SJCRH30 (cell line): ENCODE measurements at regions not wholly inside any gene's neighbourhood (a gene's known extent, or its start where the extent isn't known, plus 50 kb on each side); places are given as distances from the start of the nearest gene placed in this dataset.
A peak's percentile ranks its signal among the peaks of the same experiment; 100 is the strongest.

Experiments used
- DNase-seq, 2 experiments: peaks; one replicate each; pipeline ENCODE4 v3.0.0-alpha.2; 2015 to 2020
- H3K27ac ChIP-seq: fragments of 250-450 bp; sonication (Bioruptor Pico); 2 replicates; pipeline ENCODE4 v1.5.1; 2020; ENCODE audit warnings: mild to moderate bottlenecking, moderate library complexity
- H3K27me3 ChIP-seq: fragments of 250-450 bp; sonication (Bioruptor Pico); 2 replicates; pipeline ENCODE4 v1.5.1; 2020; ENCODE audit warnings: mild to moderate bottlenecking, moderate library complexity
- H3K36me3 ChIP-seq: fragments of 250-450 bp; sonication (Bioruptor Pico); 2 replicates; pipeline ENCODE4 v1.5.1; 2020; ENCODE audit warnings: mild to moderate bottlenecking, moderate library complexity
- H3K4me1 ChIP-seq: fragments of 250-450 bp; sonication (Bioruptor Pico); 2 replicates; pipeline ENCODE4 v1.5.1; 2020; ENCODE audit warnings: mild to moderate bottlenecking, moderate library complexity
- H3K4me3 ChIP-seq: fragments of 250-450 bp; sonication (Bioruptor Pico); 2 replicates; pipeline ENCODE4 v1.5.1; 2020; ENCODE audit warnings: mild to moderate bottlenecking, moderate library complexity
- H3K9me3 ChIP-seq: fragments of 250-450 bp; sonication (Bioruptor Pico); replicated peaks from 2 replicates; pipeline ENCODE4 v1.5.1; 2020; ENCODE audit warnings: mild to moderate bottlenecking, moderate library complexity

GRCh38 chr18:22559414-22560274, 141.9 kb upstream of the CTAGE1 start:
- H3K27me3 ChIP-seq = no peaks in the 10 kb centered on the region
- no peaks in the 10 kb centered on the region for H3K4me1 ChIP-seq
- peak overlapping the region; percentile 63 for H3K4me3 ChIP-seq
- DNase-seq = peak; percentile 53 to 58
- no peaks in the 10 kb centered on the region for H3K36me3 ChIP-seq
- H3K9me3 ChIP-seq = no peaks in the 10 kb centered on the region
- peak overlapping the region; percentile 54; the same call in 1 of the 2 replicates for H3K27ac ChIP-seq

- Histone ChIP-seq H3K36me3 (no peaks in the 10 kb centered on the region), H3K27ac (no peak overlapping the region), H3K9me3 (no peaks in the 10 kb centered on the region), H3K27me3 (no peaks in the 10 kb centered on the region), H3K4me1 (no peaks in the 10 kb centered on the region), H3K4me3 (peak overlapping the region; percentile 63)
- no peak for DNase-seq
Measured at GRCh38 chr18:22560275-22560610, 142.5 kb upstream of the CTAGE1 start.

GRCh38 chr18:22560797-22561196, 143.1 kb upstream of the CTAGE1 start:
- Histone ChIP-seq H3K27ac (no peak overlapping the region), H3K27me3 (no peaks in the 10 kb centered on the region), H3K36me3 (no peaks in the 10 kb centered on the region), H3K4me3 (no peak overlapping the region), H3K9me3 (no peaks in the 10 kb centered on the region), H3K4me1 (no peaks in the 10 kb centered on the region)
- no peak for DNase-seq

- H3K4me1 ChIP-seq = no peaks in the 10 kb centered on the region
- no peaks in the 10 kb centered on the region for H3K9me3 ChIP-seq
- H3K27ac ChIP-seq = no peak overlapping the region
- no peaks in the 10 kb centered on the region for H3K36me3 ChIP-seq
- DNase-seq = peak; percentile 8 to 48
- H3K27me3 ChIP-seq = no peaks in the 10 kb centered on the region
- H3K4me3 ChIP-seq = no peak overlapping the region
Measured at GRCh38 chr18:22563164-22563583, 145.5 kb upstream of the CTAGE1 start.

- H3K9me3 ChIP-seq = no peaks in the 10 kb centered on the region
- no peaks in the 10 kb centered on the region for H3K4me1 ChIP-seq
- no peak for DNase-seq
- H3K27me3 ChIP-seq = no peaks in the 10 kb centered on the region
- H3K36me3 ChIP-seq = no peaks in the 10 kb centered on the region
- no peak overlapping the region for H3K27ac ChIP-seq
- H3K4me3 ChIP-seq = no peak overlapping the region
Measured at GRCh38 chr18:22564036-22564435, 146.3 kb upstream of the CTAGE1 start.

- no peak for DNase-seq
- H3K4me1 ChIP-seq = no peaks in the 10 kb centered on the region
- no peak overlapping the region for H3K4me3 ChIP-seq
- no peaks in the 10 kb centered on the region for H3K9me3 ChIP-seq
- no peaks in the 10 kb centered on the region for H3K36me3 ChIP-seq
- H3K27ac ChIP-seq = no peak overlapping the region
- H3K27me3 ChIP-seq = no peaks in the 10 kb centered on the region
Measured at GRCh38 chr18:22566703-22567420, 149.1 kb upstream of the CTAGE1 start.

GRCh38 chr18:22567794-22568193, 150.1 kb upstream of the CTAGE1 start:
- H3K4me1 ChIP-seq = no peaks in the 10 kb centered on the region; the same call in 1 of the 2 replicates
- no peak overlapping the region for H3K4me3 ChIP-seq
- no peak overlapping the region for H3K27ac ChIP-seq
- no peaks in the 10 kb centered on the region for H3K9me3 ChIP-seq
- H3K36me3 ChIP-seq = no peaks in the 10 kb centered on the region
- no peaks in the 10 kb centered on the region for H3K27me3 ChIP-seq
- DNase-seq = peak in 1 of 2 experiments; percentile 12

- no peak for DNase-seq
- Histone ChIP-seq H3K9me3 (no peaks in the 10 kb centered on the region), H3K4me3 (no peak overlapping the region), H3K27ac (no peak overlapping the region), H3K4me1 (no peaks in the 10 kb centered on the region; the same call in 1 of the 2 replicates), H3K27me3 (no peaks in the 10 kb centered on the region), H3K36me3 (no peaks in the 10 kb centered on the region)
Measured at GRCh38 chr18:22570492-22570891, 152.8 kb upstream of the CTAGE1 start.

- peak in 1 of 2 experiments; percentile 13 for DNase-seq
Measured at GRCh38 chr18:22572341-22572740, 154.6 kb upstream of the CTAGE1 start.

GRCh38 chr18:22579271-22579670, 161.6 kb upstream of the CTAGE1 start:
- peak; percentile 54 to 55 for DNase-seq
- Histone ChIP-seq H3K9me3 (no peaks in the 10 kb centered on the region), H3K4me3 (no peak overlapping the region), H3K4me1 (peaks cover 6% of the 10 kb centered on the region; the same call in 1 of the 2 replicates), H3K27ac (peak overlapping the region; percentile 80), H3K27me3 (no peaks in the 10 kb centered on the region), H3K36me3 (no peaks in the 10 kb centered on the region)

More at GRCh38 chr18:22572341-22572740, 154.6 kb upstream of the CTAGE1 start:
- Histone ChIP-seq H3K9me3 (no peaks in the 10 kb centered on the region), H3K4me1 (no peaks in the 10 kb centered on the region; the same call in 1 of the 2 replicates), H3K27ac (no peak overlapping the region), H3K36me3 (no peaks in the 10 kb centered on the region), H3K27me3 (no peaks in the 10 kb centered on the region), H3K4me3 (no peak overlapping the region)

- Histone ChIP-seq H3K27ac (no peak overlapping the region), H3K36me3 (no peaks in the 10 kb centered on the region), H3K4me3 (no peak overlapping the region), H3K27me3 (no peaks in the 10 kb centered on the region), H3K9me3 (no peaks in the 10 kb centered on the region), H3K4me1 (no peaks in the 10 kb centered on the region)
- no peak for DNase-seq
Measured at GRCh38 chr18:22585333-22585732, 167.6 kb upstream of the CTAGE1 start.

GRCh38 chr18:22585821-22586220, 168.1 kb upstream of the CTAGE1 start:
- DNase-seq = no peak
- H3K4me1 ChIP-seq = no peaks in the 10 kb centered on the region
- no peak overlapping the region for H3K4me3 ChIP-seq
- H3K27me3 ChIP-seq = no peaks in the 10 kb centered on the region
- H3K27ac ChIP-seq = no peak overlapping the region
- no peaks in the 10 kb centered on the region for H3K36me3 ChIP-seq
- H3K9me3 ChIP-seq = no peaks in the 10 kb centered on the region

- H3K4me3 ChIP-seq = no peak overlapping the region
- H3K4me1 ChIP-seq = no peaks in the 10 kb centered on the region
- no peaks in the 10 kb centered on the region for H3K27me3 ChIP-seq
- H3K27ac ChIP-seq = no peak overlapping the region
- no peaks in the 10 kb centered on the region for H3K9me3 ChIP-seq
- DNase-seq = no peak
- no peaks in the 10 kb centered on the region for H3K36me3 ChIP-seq
Measured at GRCh38 chr18:22591222-22591621, 173.5 kb upstream of the CTAGE1 start.

GRCh38 chr18:22594155-22594690, 176.5 kb upstream of the CTAGE1 start:
- H3K9me3 ChIP-seq = no peaks in the 10 kb centered on the region
- no peaks in the 10 kb centered on the region for H3K4me1 ChIP-seq
- H3K27ac ChIP-seq = no peak overlapping the region
- DNase-seq = no peak
- H3K4me3 ChIP-seq = no peak overlapping the region
- H3K36me3 ChIP-seq = no peaks in the 10 kb centered on the region
- H3K27me3 ChIP-seq = no peaks in the 10 kb centered on the region

GRCh38 chr18:22601481-22601880, 183.8 kb upstream of the CTAGE1 start:
- H3K27ac ChIP-seq = peak overlapping the region; percentile 43
- H3K9me3 ChIP-seq = no peaks in the 10 kb centered on the region
- no peaks in the 10 kb centered on the region for H3K27me3 ChIP-seq
- H3K4me1 ChIP-seq = peaks cover 3% of the 10 kb centered on the region; the same call in 1 of the 2 replicates
- H3K4me3 ChIP-seq = no peak overlapping the region
- DNase-seq = peak; percentile 14 to 52
- H3K36me3 ChIP-seq = no peaks in the 10 kb centered on the region
